ENCODE measurements at regions not wholly inside any gene's neighbourhood (a gene's known extent, or its start where the extent isn't known, plus 50 kb on each side); places are given as distances from the start of the nearest gene placed in this dataset.

DNA sequence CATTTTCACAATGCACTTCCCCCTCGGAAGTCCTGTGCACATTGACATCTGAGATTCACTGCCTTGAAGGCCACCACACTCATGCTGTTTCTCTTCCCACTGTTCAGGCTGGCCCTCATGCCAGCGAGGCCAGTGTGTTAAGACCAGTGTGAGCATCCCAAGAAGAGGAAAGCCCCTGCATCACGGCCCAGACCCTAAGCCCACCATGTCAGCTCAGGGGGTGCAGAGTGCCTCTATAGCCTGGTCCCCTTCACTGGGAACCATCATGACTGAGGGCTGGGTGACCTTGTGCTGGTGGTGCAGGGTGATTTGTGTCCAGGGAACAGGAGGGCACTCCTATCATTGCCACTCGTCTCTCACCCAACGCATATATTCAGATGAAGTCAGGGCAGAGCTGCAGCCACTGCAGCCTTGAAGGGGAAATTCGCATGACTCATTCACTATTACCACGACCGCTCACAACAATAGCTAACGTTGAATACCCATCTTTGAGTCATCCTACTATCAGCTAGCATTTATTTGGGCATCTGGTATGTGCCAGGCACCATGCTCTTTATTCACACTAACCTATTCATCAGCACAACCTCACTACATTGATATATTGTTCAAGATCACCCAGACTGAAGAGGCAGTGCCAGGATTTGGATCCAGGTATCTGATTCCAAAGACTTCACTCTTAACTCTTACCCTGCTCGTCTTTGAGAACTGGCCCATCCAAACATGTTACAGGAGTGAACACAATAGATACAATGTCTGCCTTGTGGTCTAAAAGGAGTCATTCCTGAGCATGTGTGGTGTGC is 58.8 kb upstream of the SLC6A11 start:
- H3K4me2 ChIP-seq: no peak overlapping the region
- Mint-ChIP-seq H3K36me3 (ENCODE audit: low read depth) (no peaks in the 10 kb centered on the region), H3K4me3 (no peak overlapping the region), H3K9me3 (no peaks in the 10 kb centered on the region; the same call in 2 of the 3 replicates), H3K27ac (no peak overlapping the region), H3K4me1 (peaks cover 13% of the 10 kb centered on the region), H3K27me3 (ENCODE audit: insufficient read depth, low read depth, poor library complexity) (peaks cover 2% of the 10 kb centered on the region)
- H3K4me1 ChIP-seq (ENCODE audit: insufficient read depth): no peaks in the 10 kb centered on the region
- H3K27ac ChIP-seq (ENCODE audit: low read depth): no peak overlapping the region
- H4K20me1 ChIP-seq (replicated peaks; ENCODE audit: insufficient read depth): peaks cover 7% of the 10 kb centered on the region; the same call in 1 of the 2 replicates
- H3K27me3 ChIP-seq (ENCODE audit: insufficient read depth): no peaks in the 10 kb centered on the region
- H2AFZ ChIP-seq: no peak overlapping the region
- DNase-seq (ENCODE audit: low spot score) (no peak), ATAC-seq (no peak)
- no peaks in the 10 kb centered on the region for H3K9me2 ChIP-seq (ENCODE audit: insufficient read depth)
- TF ChIP-seq, protein P1, sequence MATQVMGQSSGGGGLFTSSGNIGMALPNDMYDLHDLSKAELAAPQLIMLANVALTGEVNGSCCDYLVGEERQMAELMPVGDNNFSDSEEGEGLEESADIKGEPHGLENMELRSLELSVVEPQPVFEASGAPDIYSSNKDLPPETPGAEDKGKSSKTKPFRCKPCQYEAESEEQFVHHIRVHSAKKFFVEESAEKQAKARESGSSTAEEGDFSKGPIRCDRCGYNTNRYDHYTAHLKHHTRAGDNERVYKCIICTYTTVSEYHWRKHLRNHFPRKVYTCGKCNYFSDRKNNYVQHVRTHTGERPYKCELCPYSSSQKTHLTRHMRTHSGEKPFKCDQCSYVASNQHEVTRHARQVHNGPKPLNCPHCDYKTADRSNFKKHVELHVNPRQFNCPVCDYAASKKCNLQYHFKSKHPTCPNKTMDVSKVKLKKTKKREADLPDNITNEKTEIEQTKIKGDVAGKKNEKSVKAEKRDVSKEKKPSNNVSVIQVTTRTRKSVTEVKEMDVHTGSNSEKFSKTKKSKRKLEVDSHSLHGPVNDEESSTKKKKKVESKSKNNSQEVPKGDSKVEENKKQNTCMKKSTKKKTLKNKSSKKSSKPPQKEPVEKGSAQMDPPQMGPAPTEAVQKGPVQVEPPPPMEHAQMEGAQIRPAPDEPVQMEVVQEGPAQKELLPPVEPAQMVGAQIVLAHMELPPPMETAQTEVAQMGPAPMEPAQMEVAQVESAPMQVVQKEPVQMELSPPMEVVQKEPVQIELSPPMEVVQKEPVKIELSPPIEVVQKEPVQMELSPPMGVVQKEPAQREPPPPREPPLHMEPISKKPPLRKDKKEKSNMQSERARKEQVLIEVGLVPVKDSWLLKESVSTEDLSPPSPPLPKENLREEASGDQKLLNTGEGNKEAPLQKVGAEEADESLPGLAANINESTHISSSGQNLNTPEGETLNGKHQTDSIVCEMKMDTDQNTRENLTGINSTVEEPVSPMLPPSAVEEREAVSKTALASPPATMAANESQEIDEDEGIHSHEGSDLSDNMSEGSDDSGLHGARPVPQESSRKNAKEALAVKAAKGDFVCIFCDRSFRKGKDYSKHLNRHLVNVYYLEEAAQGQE (IDR thresholded peaks at IDR 0.05; ENCODE audit: unreplicated experiment): no peak
- TF ChIP-seq, protein P2, sequence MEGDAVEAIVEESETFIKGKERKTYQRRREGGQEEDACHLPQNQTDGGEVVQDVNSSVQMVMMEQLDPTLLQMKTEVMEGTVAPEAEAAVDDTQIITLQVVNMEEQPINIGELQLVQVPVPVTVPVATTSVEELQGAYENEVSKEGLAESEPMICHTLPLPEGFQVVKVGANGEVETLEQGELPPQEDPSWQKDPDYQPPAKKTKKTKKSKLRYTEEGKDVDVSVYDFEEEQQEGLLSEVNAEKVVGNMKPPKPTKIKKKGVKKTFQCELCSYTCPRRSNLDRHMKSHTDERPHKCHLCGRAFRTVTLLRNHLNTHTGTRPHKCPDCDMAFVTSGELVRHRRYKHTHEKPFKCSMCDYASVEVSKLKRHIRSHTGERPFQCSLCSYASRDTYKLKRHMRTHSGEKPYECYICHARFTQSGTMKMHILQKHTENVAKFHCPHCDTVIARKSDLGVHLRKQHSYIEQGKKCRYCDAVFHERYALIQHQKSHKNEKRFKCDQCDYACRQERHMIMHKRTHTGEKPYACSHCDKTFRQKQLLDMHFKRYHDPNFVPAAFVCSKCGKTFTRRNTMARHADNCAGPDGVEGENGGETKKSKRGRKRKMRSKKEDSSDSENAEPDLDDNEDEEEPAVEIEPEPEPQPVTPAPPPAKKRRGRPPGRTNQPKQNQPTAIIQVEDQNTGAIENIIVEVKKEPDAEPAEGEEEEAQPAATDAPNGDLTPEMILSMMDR (conservative IDR thresholded peaks at IDR 0.05; ENCODE audit: low read depth in 2 of 2): no peak
- no peak for TF ChIP-seq STAT1 (IDR thresholded peaks at IDR 0.05; ENCODE audit: unreplicated experiment)
- no peak for TF ChIP-seq JUNB (IDR thresholded peaks at IDR 0.05; ENCODE audit: unreplicated experiment)
- TF ChIP-seq, protein P3, sequence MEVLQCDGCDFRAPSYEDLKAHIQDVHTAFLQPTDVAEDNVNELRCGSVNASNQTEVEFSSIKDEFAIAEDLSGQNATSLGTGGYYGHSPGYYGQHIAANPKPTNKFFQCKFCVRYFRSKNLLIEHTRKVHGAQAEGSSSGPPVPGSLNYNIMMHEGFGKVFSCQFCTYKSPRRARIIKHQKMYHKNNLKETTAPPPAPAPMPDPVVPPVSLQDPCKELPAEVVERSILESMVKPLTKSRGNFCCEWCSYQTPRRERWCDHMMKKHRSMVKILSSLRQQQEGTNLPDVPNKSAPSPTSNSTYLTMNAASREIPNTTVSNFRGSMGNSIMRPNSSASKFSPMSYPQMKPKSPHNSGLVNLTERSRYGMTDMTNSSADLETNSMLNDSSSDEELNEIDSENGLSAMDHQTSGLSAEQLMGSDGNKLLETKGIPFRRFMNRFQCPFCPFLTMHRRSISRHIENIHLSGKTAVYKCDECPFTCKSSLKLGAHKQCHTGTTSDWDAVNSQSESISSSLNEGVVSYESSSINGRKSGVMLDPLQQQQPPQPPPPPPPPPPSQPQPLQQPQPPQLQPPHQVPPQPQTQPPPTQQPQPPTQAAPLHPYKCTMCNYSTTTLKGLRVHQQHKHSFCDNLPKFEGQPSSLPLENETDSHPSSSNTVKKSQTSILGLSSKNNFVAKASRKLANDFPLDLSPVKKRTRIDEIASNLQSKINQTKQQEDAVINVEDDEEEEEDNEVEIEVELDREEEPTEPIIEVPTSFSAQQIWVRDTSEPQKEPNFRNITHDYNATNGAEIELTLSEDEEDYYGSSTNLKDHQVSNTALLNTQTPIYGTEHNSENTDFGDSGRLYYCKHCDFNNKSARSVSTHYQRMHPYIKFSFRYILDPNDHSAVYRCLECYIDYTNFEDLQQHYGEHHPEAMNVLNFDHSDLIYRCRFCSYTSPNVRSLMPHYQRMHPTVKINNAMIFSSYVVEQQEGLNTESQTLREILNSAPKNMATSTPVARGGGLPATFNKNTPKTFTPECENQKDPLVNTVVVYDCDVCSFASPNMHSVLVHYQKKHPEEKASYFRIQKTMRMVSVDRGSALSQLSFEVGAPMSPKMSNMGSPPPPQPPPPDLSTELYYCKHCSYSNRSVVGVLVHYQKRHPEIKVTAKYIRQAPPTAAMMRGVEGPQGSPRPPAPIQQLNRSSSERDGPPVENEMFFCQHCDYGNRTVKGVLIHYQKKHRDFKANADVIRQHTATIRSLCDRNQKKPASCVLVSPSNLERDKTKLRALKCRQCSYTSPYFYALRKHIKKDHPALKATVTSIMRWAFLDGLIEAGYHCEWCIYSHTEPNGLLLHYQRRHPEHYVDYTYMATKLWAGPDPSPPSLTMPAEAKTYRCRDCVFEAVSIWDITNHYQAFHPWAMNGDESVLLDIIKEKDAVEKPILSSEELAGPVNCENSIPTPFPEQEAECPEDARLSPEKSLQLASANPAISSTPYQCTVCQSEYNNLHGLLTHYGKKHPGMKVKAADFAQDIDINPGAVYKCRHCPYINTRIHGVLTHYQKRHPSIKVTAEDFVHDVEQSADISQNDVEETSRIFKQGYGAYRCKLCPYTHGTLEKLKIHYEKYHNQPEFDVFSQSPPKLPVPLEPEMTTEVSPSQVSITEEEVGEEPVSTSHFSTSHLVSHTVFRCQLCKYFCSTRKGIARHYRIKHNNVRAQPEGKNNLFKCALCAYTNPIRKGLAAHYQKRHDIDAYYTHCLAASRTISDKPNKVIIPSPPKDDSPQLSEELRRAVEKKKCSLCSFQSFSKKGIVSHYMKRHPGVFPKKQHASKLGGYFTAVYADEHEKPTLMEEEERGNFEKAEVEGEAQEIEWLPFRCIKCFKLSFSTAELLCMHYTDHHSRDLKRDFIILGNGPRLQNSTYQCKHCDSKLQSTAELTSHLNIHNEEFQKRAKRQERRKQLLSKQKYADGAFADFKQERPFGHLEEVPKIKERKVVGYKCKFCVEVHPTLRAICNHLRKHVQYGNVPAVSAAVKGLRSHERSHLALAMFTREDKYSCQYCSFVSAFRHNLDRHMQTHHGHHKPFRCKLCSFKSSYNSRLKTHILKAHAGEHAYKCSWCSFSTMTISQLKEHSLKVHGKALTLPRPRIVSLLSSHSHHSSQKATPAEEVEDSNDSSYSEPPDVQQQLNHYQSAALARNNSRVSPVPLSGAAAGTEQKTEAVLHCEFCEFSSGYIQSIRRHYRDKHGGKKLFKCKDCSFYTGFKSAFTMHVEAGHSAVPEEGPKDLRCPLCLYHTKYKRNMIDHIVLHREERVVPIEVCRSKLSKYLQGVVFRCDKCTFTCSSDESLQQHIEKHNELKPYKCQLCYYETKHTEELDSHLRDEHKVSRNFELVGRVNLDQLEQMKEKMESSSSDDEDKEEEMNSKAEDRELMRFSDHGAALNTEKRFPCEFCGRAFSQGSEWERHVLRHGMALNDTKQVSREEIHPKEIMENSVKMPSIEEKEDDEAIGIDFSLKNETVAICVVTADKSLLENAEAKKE (CRISPR knock-in tag; IDR thresholded peaks at IDR 0.05): no peak
- TF ChIP-seq EZH2phosphoT487 (IDR thresholded peaks at IDR 0.05; ENCODE audit: unreplicated experiment): no peak
- TF ChIP-seq, protein P4, sequence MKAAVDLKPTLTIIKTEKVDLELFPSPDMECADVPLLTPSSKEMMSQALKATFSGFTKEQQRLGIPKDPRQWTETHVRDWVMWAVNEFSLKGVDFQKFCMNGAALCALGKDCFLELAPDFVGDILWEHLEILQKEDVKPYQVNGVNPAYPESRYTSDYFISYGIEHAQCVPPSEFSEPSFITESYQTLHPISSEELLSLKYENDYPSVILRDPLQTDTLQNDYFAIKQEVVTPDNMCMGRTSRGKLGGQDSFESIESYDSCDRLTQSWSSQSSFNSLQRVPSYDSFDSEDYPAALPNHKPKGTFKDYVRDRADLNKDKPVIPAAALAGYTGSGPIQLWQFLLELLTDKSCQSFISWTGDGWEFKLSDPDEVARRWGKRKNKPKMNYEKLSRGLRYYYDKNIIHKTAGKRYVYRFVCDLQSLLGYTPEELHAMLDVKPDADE (IDR thresholded peaks at IDR 0.05): no peak
- no peak for TF ChIP-seq POLR2AphosphoS5 (IDR thresholded peaks at IDR 0.05; ENCODE audit: low read depth)
- no peak for TF ChIP-seq EZH2 (IDR thresholded peaks at IDR 0.05; ENCODE audit: low read depth, unreplicated experiment)
- TF ChIP-seq ZNF114 (CRISPR knock-in tag; IDR thresholded peaks at IDR 0.05): no peak
- no peak for TF ChIP-seq CREB1 (CRISPR knock-in tag; IDR thresholded peaks at IDR 0.05; ENCODE audit: low read depth)
- no peak for TF ChIP-seq ZNF331 (CRISPR knock-in tag; IDR thresholded peaks at IDR 0.05; ENCODE audit: low read depth)
- no peak for TF ChIP-seq NANOG (IDR thresholded peaks at IDR 0.05; ENCODE audit: borderline replicate concordance)
- H3K36me3 ChIP-seq (ENCODE audit: insufficient read depth): no peaks in the 10 kb centered on the region
- no peak overlapping the region for H3K4me3 ChIP-seq
- no peaks in the 10 kb centered on the region for H3F3A ChIP-seq (replicated peaks; ENCODE audit: low read depth)
- no peaks in the 10 kb centered on the region for H3K79me2 ChIP-seq (replicated peaks; ENCODE audit: insufficient read depth)
